Osteoblast (primary cell): ENCODE measurements at regions not wholly inside any gene's neighbourhood (a gene's known extent, or its start where the extent isn't known, plus 50 kb on each side); places are given as distances from the start of the nearest gene placed in this dataset.

Experiments used
- DNase-seq: peaks from one replicate; pipeline ENCODE4 v3.0.0; 2011; ENCODE audit warnings: low spot score, mixed read lengths; ENCODE audit not compliant: insufficient read length; ENCODE audit errors: missing footprints
- H2AFZ ChIP-seq: 2 replicates; pipeline ENCODE4 v1.6.0; 2011; ENCODE audit warnings: mild to moderate bottlenecking, low read length
- H3K27ac ChIP-seq: 2 replicates; pipeline ENCODE4 v1.5.1; 2011; ENCODE audit warnings: mild to moderate bottlenecking, low read depth, low read length, moderate library complexity
- H3K27me3 ChIP-seq: 2 replicates; pipeline ENCODE4 v1.6.0; 2012; ENCODE audit warnings: mild to moderate bottlenecking, control low read depth, inconsistent platforms, low read length, moderate library complexity; ENCODE audit not compliant: insufficient read depth
- H3K36me3 ChIP-seq: 2 replicates; pipeline ENCODE4 v1.5.1; 2011; ENCODE audit warnings: mild to moderate bottlenecking, low read length, control low read depth, moderate library complexity; ENCODE audit not compliant: insufficient read depth
- H3K4me1 ChIP-seq: 2 replicates; pipeline ENCODE4 v1.5.1; 2011; ENCODE audit warnings: mild to moderate bottlenecking, low read length, control low read depth, moderate library complexity; ENCODE audit not compliant: insufficient read depth
- H3K4me2 ChIP-seq: 2 replicates; pipeline ENCODE4 v1.6.0; 2011; ENCODE audit warnings: mild to moderate bottlenecking, low read length; ENCODE audit not compliant: insufficient read depth
- H3K4me3 ChIP-seq: fragments of 200-600 bp; sonication (generic); 3 replicates; pipeline ENCODE4 v1.5.1; 2012; ENCODE audit warnings: mild to moderate bottlenecking, low read length, inconsistent platforms; ENCODE audit not compliant: insufficient read depth
- H3K79me2 ChIP-seq: 2 replicates; pipeline ENCODE4 v1.6.0; 2012; ENCODE audit warnings: mild to moderate bottlenecking, low read length, control low read depth, inconsistent platforms; ENCODE audit not compliant: insufficient read depth
- H3K9me3 ChIP-seq: 2 replicates; pipeline ENCODE4 v1.5.1; 2011; ENCODE audit warnings: low read depth, low read length, control low read depth
- H4K20me1 ChIP-seq: 2 replicates; pipeline ENCODE4 v1.6.0; 2012; ENCODE audit warnings: mild to moderate bottlenecking, low read length, control low read depth; ENCODE audit not compliant: insufficient read depth
- TF ChIP-seq, protein P1 (sequence below): IDR thresholded peaks from 2 replicates; pipeline ENCODE4 v1.5.1; 2011; ENCODE audit warnings: mild to moderate bottlenecking, low read depth, low read length, moderate library complexity; ENCODE audit errors: extremely low read depth

DNA sequence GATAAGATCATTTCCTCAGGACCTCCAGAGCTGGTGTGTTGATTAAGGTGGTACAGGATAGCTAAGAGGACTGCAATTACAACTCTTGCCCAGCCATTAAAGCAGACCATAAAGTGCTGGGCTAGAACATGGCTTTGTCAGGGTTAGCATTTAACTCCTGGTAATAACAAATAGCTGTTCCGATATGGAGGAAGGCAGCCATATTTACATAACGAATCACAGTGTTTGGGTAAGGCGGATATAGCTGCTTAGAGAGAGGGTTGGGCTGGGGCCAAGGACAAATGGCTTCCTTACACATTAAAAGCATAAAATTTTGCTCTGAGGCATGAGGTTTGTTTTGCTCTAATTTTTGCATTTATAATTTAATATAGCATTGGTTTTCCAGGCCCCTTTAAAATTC, 297.7 kb upstream of the DDHD1 start:
- Histone ChIP-seq H4K20me1 (no peaks in the 10 kb centered on the region), H3K36me3 (no peaks in the 10 kb centered on the region), H3K79me2 (no peaks in the 10 kb centered on the region), H3K4me3 (no peak overlapping the region), H3K9me3 (no peaks in the 10 kb centered on the region), H2AFZ (no peak overlapping the region), H3K27me3 (no peaks in the 10 kb centered on the region), H3K27ac (no peak overlapping the region), H3K4me1 (no peaks in the 10 kb centered on the region), H3K4me2 (no peak overlapping the region)
- TF ChIP-seq, protein P1, sequence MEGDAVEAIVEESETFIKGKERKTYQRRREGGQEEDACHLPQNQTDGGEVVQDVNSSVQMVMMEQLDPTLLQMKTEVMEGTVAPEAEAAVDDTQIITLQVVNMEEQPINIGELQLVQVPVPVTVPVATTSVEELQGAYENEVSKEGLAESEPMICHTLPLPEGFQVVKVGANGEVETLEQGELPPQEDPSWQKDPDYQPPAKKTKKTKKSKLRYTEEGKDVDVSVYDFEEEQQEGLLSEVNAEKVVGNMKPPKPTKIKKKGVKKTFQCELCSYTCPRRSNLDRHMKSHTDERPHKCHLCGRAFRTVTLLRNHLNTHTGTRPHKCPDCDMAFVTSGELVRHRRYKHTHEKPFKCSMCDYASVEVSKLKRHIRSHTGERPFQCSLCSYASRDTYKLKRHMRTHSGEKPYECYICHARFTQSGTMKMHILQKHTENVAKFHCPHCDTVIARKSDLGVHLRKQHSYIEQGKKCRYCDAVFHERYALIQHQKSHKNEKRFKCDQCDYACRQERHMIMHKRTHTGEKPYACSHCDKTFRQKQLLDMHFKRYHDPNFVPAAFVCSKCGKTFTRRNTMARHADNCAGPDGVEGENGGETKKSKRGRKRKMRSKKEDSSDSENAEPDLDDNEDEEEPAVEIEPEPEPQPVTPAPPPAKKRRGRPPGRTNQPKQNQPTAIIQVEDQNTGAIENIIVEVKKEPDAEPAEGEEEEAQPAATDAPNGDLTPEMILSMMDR, result no peak
- DNase-seq, result no peak

DNA sequence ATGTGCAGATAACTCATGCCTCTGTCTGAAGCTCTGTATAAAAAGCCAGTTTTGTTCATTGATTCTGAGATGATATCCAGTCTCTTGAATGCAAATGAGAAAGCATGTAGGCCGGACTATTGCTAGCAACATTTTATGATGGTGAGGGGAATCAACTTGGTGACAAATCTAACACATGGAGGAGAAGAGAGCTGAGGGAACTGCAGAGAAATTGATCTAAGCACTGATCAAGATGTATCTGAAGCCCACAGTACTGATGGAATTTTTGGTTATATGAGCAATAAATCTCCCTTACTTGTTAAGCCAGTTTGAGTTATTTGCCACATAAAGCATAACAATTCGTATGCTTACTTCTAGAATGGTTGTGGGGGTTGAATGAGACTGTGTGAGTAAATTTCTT, 295.6 kb upstream of the DDHD1 start:
- H3K27ac ChIP-seq, result no peak overlapping the region
- no peaks in the 10 kb centered on the region for H3K27me3 ChIP-seq
- TF ChIP-seq, protein P1, result no peak
- H4K20me1 ChIP-seq, result no peaks in the 10 kb centered on the region
- H3K9me3 ChIP-seq, result no peaks in the 10 kb centered on the region
- H2AFZ ChIP-seq, result no peak overlapping the region
- no peak overlapping the region for H3K4me3 ChIP-seq
- H3K36me3 ChIP-seq, result no peaks in the 10 kb centered on the region
- no peaks in the 10 kb centered on the region for H3K4me1 ChIP-seq
- H3K79me2 ChIP-seq, result no peaks in the 10 kb centered on the region
- DNase-seq, result no peak
- no peak overlapping the region for H3K4me2 ChIP-seq

DNA sequence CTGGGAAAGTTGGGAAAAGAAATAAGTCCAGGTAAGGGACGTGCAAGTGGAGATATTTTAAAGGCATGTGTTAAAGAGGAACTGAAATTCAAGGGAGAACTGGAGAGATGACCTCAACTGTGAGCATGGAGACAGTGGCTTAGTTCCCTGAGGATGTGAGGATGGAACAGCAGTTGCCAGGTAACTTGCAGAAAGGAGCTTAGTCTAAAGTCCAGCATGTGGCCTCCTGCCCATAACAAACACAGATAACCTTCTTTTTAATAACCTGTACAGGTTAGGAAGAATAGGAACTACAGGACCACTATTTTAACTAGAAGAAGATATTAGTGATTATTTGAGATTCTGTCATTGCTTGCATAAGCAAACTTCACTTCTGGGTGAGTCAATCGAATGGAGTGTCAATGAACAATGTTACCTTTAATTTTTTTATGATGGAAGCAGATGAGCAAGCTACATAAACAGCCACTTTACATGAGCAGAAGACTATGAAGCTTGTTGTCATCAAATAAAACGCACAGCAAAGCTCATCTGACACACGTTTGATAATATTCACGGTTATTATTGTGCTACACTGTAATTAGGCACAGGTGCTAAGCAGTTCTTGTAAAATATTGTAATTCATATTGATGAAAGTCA, 291.7 kb upstream of the DDHD1 start:
- DNase-seq, result no peak
- no peak overlapping the region for H3K4me2 ChIP-seq
- TF ChIP-seq, protein P1, result no peak
- no peaks in the 10 kb centered on the region for H3K27me3 ChIP-seq
- no peaks in the 10 kb centered on the region for H4K20me1 ChIP-seq
- no peaks in the 10 kb centered on the region for H3K79me2 ChIP-seq
- no peaks in the 10 kb centered on the region for H3K9me3 ChIP-seq
- H3K4me3 ChIP-seq, result no peak overlapping the region
- no peaks in the 10 kb centered on the region for H3K4me1 ChIP-seq
- H3K36me3 ChIP-seq, result no peaks in the 10 kb centered on the region
- no peak overlapping the region for H2AFZ ChIP-seq
- H3K27ac ChIP-seq, result no peak overlapping the region

DNA sequence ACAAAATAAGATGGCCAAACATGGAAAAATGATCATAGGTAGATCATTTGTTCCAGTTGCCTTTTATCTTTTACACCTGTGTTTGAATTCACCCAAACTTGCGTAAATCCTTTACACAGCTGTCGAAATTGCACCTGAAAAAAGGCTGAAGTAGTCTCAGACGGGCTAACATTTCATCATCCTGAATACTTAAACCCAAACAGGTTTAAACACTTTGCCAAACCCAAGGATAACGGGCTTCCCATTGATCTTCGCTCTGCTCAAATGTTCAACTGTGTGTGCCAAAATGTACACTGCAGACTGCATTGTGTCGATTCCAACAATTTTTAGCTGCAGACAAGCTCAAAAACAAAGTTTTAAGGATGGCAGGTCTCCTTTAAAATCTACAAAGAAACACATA, 288.7 kb upstream of the DDHD1 start:
- Histone ChIP-seq H3K4me1 (no peaks in the 10 kb centered on the region), H3K79me2 (no peaks in the 10 kb centered on the region), H2AFZ (no peak overlapping the region), H3K4me3 (no peak overlapping the region), H3K9me3 (no peaks in the 10 kb centered on the region), H3K27me3 (no peaks in the 10 kb centered on the region), H4K20me1 (no peaks in the 10 kb centered on the region), H3K36me3 (no peaks in the 10 kb centered on the region), H3K27ac (no peak overlapping the region), H3K4me2 (no peak overlapping the region)
- TF ChIP-seq, protein P1, result no peak
- DNase-seq, result no peak
